Cardiac muscle cell (in vitro differentiated cells and primary cell): ENCODE measurements at regions not wholly inside any gene's neighbourhood (a gene's known extent, or its start where the extent isn't known, plus 50 kb on each side); places are given as distances from the start of the nearest gene placed in this dataset.

ENCODE experiments used
- DNase-seq, 2 donors: peaks; one replicate each; pipeline versions ENCODE4 v3.0.0 to v3.0.0-alpha.2; 2010 to 2017; ENCODE audit warnings: low read depth in 1 of 2, low spot score in 1 of 2
- H3K27ac ChIP-seq: fragments of 200-600 bp; sonication (generic); 2 replicates; pipeline ENCODE4 v1.5.1; 2016
- H3K27me3 ChIP-seq: fragments of 200-600 bp; sonication (generic); 2 replicates; pipeline ENCODE4 v1.6.0; 2016; ENCODE audit warnings: control low read depth
- H3K36me3 ChIP-seq: fragments of 200-600 bp; sonication (generic); 2 replicates; pipeline ENCODE4 v1.5.1; 2016; ENCODE audit warnings: control low read depth
- H3K4me1 ChIP-seq: fragments of 200-600 bp; sonication (generic); 2 replicates; pipeline ENCODE4 v1.8.1; 2017; ENCODE audit warnings: low read depth, mild to moderate bottlenecking, mixed run types
- H3K4me3 ChIP-seq: fragments of 200-600 bp; sonication (generic); 2 replicates; pipeline ENCODE4 v1.5.1; 2016; ENCODE audit warnings: mild to moderate bottlenecking
- H3K9me3 ChIP-seq: fragments of 200-600 bp; sonication (generic); 2 replicates; pipeline ENCODE4 v1.5.1; 2017; ENCODE audit warnings: low read depth, mild to moderate bottlenecking, control low read depth
- TF ChIP-seq, protein P1 (sequence below): IDR thresholded peaks from 2 replicates; pipeline ENCODE4 v1.5.1; 2012; ENCODE audit warnings: low read depth, mild to moderate bottlenecking, low read length

GRCh38 chr2:9115229-9115628 is 91.4 kb upstream of the ASAP2 start:
- Histone ChIP-seq H3K9me3 (no peaks in the 10 kb centered on the region), H3K27ac (no peak overlapping the region), H3K27me3 (no peaks in the 10 kb centered on the region), H3K36me3 (no peaks in the 10 kb centered on the region), H3K4me1 (no peaks in the 10 kb centered on the region), H3K4me3 (no peak overlapping the region)
- TF ChIP-seq, protein P1, sequence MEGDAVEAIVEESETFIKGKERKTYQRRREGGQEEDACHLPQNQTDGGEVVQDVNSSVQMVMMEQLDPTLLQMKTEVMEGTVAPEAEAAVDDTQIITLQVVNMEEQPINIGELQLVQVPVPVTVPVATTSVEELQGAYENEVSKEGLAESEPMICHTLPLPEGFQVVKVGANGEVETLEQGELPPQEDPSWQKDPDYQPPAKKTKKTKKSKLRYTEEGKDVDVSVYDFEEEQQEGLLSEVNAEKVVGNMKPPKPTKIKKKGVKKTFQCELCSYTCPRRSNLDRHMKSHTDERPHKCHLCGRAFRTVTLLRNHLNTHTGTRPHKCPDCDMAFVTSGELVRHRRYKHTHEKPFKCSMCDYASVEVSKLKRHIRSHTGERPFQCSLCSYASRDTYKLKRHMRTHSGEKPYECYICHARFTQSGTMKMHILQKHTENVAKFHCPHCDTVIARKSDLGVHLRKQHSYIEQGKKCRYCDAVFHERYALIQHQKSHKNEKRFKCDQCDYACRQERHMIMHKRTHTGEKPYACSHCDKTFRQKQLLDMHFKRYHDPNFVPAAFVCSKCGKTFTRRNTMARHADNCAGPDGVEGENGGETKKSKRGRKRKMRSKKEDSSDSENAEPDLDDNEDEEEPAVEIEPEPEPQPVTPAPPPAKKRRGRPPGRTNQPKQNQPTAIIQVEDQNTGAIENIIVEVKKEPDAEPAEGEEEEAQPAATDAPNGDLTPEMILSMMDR, result no peak
- no peak for DNase-seq

DNA sequence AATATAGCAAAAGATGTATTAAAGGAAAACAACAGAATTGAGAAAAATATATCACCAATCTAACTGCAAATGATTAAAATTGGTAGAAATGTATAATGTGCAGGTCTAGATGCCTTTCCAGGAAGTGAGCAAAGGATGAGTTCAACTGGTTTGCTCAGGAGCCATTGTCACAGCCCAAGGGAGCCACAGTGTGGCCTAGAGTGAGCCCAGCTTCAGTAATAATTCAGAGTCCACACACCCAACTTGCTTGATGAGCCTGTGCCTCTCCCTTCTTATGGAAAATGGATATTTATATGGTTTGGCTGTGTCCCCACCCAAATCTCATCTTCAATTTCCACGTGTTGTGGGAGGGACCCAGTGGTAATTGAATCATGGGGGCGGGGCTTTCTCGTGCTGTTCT is 92.2 kb upstream of the ASAP2 start:
- Histone ChIP-seq H3K27ac (no peak overlapping the region), H3K27me3 (no peaks in the 10 kb centered on the region), H3K4me3 (no peak overlapping the region), H3K36me3 (no peaks in the 10 kb centered on the region), H3K4me1 (no peaks in the 10 kb centered on the region), H3K9me3 (no peaks in the 10 kb centered on the region)
- no peak for DNase-seq
- TF ChIP-seq, protein P1, result no peak

GRCh38 chr2:9113916-9114315 is 92.7 kb upstream of the ASAP2 start:
- no peak for DNase-seq
- Histone ChIP-seq H3K9me3 (no peaks in the 10 kb centered on the region), H3K27me3 (no peaks in the 10 kb centered on the region), H3K4me3 (no peak overlapping the region), H3K36me3 (no peaks in the 10 kb centered on the region), H3K27ac (no peak overlapping the region), H3K4me1 (no peaks in the 10 kb centered on the region)
- TF ChIP-seq, protein P1, result no peak

GRCh38 chr2:9113262-9113661 is 93.3 kb upstream of the ASAP2 start:
- no peaks in the 10 kb centered on the region for H3K36me3 ChIP-seq
- H3K4me3 ChIP-seq, result no peak overlapping the region
- H3K27me3 ChIP-seq, result no peaks in the 10 kb centered on the region
- H3K4me1 ChIP-seq, result no peaks in the 10 kb centered on the region
- no peak overlapping the region for H3K27ac ChIP-seq
- no peaks in the 10 kb centered on the region for H3K9me3 ChIP-seq
- no peak for DNase-seq
- TF ChIP-seq, protein P1, result no peak

DNA sequence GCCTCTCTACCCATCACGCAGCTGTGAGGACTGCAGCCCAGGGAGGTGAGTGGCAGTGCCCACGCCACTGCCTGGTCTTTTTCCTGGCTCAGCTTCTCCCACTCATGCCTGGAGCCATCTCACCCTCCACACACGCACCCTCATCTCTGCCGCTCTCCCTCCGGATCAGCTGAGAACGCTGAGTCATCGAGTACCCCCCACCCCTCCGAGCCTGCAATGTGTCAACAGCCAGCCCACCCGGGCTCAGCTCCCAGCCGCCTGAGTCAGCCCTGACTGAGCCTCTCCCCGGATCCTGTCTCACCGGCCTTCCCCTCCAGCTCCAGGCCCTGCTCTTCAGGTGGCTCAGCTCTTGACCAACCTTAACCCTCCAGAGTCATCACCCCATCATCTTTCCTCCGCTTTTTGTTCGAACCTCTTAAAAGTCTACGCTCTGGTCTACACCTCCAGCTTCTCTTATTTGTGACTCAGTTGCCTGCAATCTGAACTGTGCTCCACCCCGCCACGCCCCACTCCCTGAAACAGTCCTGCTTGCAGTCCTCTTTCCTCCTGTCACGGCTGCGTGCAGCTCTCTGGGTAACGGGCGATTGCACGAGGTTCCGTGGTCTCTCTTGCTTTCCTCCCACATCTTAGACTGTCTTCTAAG is 94.4 kb upstream of the ASAP2 start:
- no peak overlapping the region for H3K4me3 ChIP-seq
- peak; percentile 18 to 88 for DNase-seq
- TF ChIP-seq, protein P1, result no peak
- no peak overlapping the region for H3K27ac ChIP-seq
- no peaks in the 10 kb centered on the region for H3K4me1 ChIP-seq
- H3K36me3 ChIP-seq, result no peaks in the 10 kb centered on the region
- no peaks in the 10 kb centered on the region for H3K9me3 ChIP-seq
- H3K27me3 ChIP-seq, result no peaks in the 10 kb centered on the region
